Ishikawa (cell line): ENCODE measurements at regions not wholly inside any gene's neighbourhood (a gene's known extent, or its start where the extent isn't known, plus 50 kb on each side); places are given as distances from the start of the nearest gene placed in this dataset.

Experiments used
- CEBPB ChIP-seq: IDR thresholded peaks from 2 replicates; pipeline ENCODE4 v1.6.1; 2012
- CREB1 ChIP-seq: IDR thresholded peaks from 2 replicates; pipeline ENCODE4 v1.6.1; 2012; ENCODE audit warnings: low read depth
- EP300 ChIP-seq: IDR thresholded peaks from 2 replicates; pipeline ENCODE4 v1.6.1; 2012; ENCODE audit warnings: borderline replicate concordance
- MAX ChIP-seq: IDR thresholded peaks from 2 replicates; pipeline ENCODE4 v1.6.1; 2012
- NFIC ChIP-seq: IDR thresholded peaks from 2 replicates; pipeline ENCODE4 v1.6.1; 2012
- RAD21 ChIP-seq: IDR thresholded peaks from 2 replicates; pipeline ENCODE4 v1.6.1; 2012; ENCODE audit warnings: low read depth
- TAF1 ChIP-seq: IDR thresholded peaks from 2 replicates; pipeline ENCODE4 v1.6.1; 2012; ENCODE audit warnings: low read depth, mild to moderate bottlenecking
- TEAD4 ChIP-seq: IDR thresholded peaks from 2 replicates; pipeline ENCODE4 v1.6.1; 2012
- USF1 ChIP-seq: IDR thresholded peaks from 2 replicates; pipeline ENCODE4 v1.6.1; 2012
- YY1 ChIP-seq: IDR thresholded peaks from 2 replicates; pipeline ENCODE4 v1.6.1; 2012; ENCODE audit warnings: low read depth
- ZBTB7A ChIP-seq: IDR thresholded peaks from 2 replicates; pipeline ENCODE4 v1.6.1; 2012; ENCODE audit warnings: low read depth

GRCh38 chr11:97428247-97428790 is 1038.5 kb downstream of the JRKL start:
- no peak for TF ChIP-seq TEAD4
- no peak for TF ChIP-seq TAF1
- no peak for TF ChIP-seq CEBPB
- no peak for TF ChIP-seq EP300
- TF ChIP-seq ZBTB7A = no peak
- TF ChIP-seq NFIC = no peak
- TF ChIP-seq USF1 = no peak
- no peak for TF ChIP-seq RAD21
- TF ChIP-seq YY1 = no peak
- no peak for TF ChIP-seq CREB1
- no peak for TF ChIP-seq MAX
